ENCODE measurements at regions not wholly inside any gene's neighbourhood (a gene's known extent, or its start where the extent isn't known, plus 50 kb on each side); places are given as distances from the start of the nearest gene placed in this dataset.
"Not testable (repeated sequence)": the region's sequence is repeated elsewhere in the genome, so short reads cannot be mapped to it uniquely, and the experiment has no call there.

GRCh38 chr21:33121715-33122475, 52.0 kb downstream of the OLIG1 start:
- no peak for ATAC-seq
- DNase-seq (ENCODE audit: low spot score) = no peak

- ATAC-seq = no peak
- DNase-seq (ENCODE audit: low spot score) = no peak
These were observed 52.6 kb downstream of the OLIG1 start for GRCh38 chr21:33122507-33122906.

GRCh38 chr21:33123374-33124123, 53.6 kb downstream of the OLIG1 start:
- DNase-seq (ENCODE audit: low spot score) (no peak), ATAC-seq (no peak)

- DNase-seq (ENCODE audit: low spot score) = no peak
- no peak for ATAC-seq
These were observed 54.9 kb downstream of the OLIG1 start for GRCh38 chr21:33124889-33125288.

- ATAC-seq (no peak), DNase-seq (ENCODE audit: low spot score) (no peak)
These were observed 55.9 kb downstream of the OLIG1 start for GRCh38 chr21:33125680-33126375.

GRCh38 chr21:33126569-33126968, 56.6 kb downstream of the OLIG1 start:
- no peak for ATAC-seq
- no peak for DNase-seq (ENCODE audit: low spot score)

GRCh38 chr21:33127154-33127867, 57.4 kb downstream of the OLIG1 start:
- DNase-seq (ENCODE audit: low spot score) (peak; percentile 58), ATAC-seq (peak; percentile 96)

- no peak for DNase-seq (ENCODE audit: low spot score)
- ATAC-seq = no peak
These were observed 57.9 kb downstream of the OLIG1 start for GRCh38 chr21:33127868-33128242.

GRCh38 chr21:33128538-33128937, 58.6 kb downstream of the OLIG1 start:
- DNase-seq (ENCODE audit: low spot score) (no peak), ATAC-seq (no peak)

- ATAC-seq = peak; percentile 35
- DNase-seq (ENCODE audit: low spot score) = no peak
These were observed 62.1 kb downstream of the OLIG1 start for GRCh38 chr21:33132054-33132453.

- DNase-seq (ENCODE audit: low spot score) (no peak), ATAC-seq (no peak)
These were observed 64.0 kb downstream of the OLIG1 start for GRCh38 chr21:33133892-33134291.

- DNase-seq (ENCODE audit: low spot score) (no peak), ATAC-seq (no peak)
These were observed 66.0 kb downstream of the OLIG1 start for GRCh38 chr21:33135925-33136324.

GRCh38 chr21:33136847-33137502, 67.0 kb downstream of the OLIG1 start:
- no peak for ATAC-seq

GRCh38 chr21:33139084-33139483, 69.1 kb downstream of the OLIG1 start:
- DNase-seq (ENCODE audit: low spot score) = no peak
- ATAC-seq = no peak

More at GRCh38 chr21:33136847-33137502, 67.0 kb downstream of the OLIG1 start:
- no peak for DNase-seq (ENCODE audit: low spot score)

- ATAC-seq = no peak
- DNase-seq (ENCODE audit: low spot score) = no peak
These were observed 70.3 kb downstream of the OLIG1 start for GRCh38 chr21:33140288-33140687.

- DNase-seq (ENCODE audit: low spot score) = no peak
- ATAC-seq = no peak
These were observed 76.5 kb downstream of the OLIG1 start for GRCh38 chr21:33146467-33146866.

- no peak for DNase-seq (ENCODE audit: low spot score)
- no peak for ATAC-seq
These were observed 79.2 kb downstream of the OLIG1 start for GRCh38 chr21:33149181-33149580.

GRCh38 chr21:33150968-33151367, 78.8 kb upstream of the IFNAR2 start:
- ATAC-seq; DNase-seq (ENCODE audit: low spot score): not testable (repeated sequence)

- DNase-seq (ENCODE audit: low spot score) = no peak
- no peak for ATAC-seq
These were observed 77.6 kb upstream of the IFNAR2 start for GRCh38 chr21:33151941-33152731.

- ATAC-seq (no peak), DNase-seq (ENCODE audit: low spot score) (no peak)
These were observed 77.0 kb upstream of the IFNAR2 start for GRCh38 chr21:33152732-33153130.

All from left lobe of liver (tissue), 2 donors.